Epidermal melanocyte (primary cell): ENCODE measurements at regions not wholly inside any gene's neighbourhood (a gene's known extent, or its start where the extent isn't known, plus 50 kb on each side); places are given as distances from the start of the nearest gene placed in this dataset.

Experiments used
- DNase-seq: peaks from one replicate; pipeline ENCODE4 v3.0.0; 2011; ENCODE audit warnings: low spot score; ENCODE audit not compliant: insufficient read length

GRCh38 chr14:42045383-42045782 is 438.7 kb downstream of the LRFN5 start:
- DNase-seq: no peak

GRCh38 chr14:42028607-42029006 is 421.9 kb downstream of the LRFN5 start:
- DNase-seq: no peak

- DNase-seq: no peak
Observed at GRCh38 chr14:42027271-42027670, 420.6 kb downstream of the LRFN5 start.

- no peak for DNase-seq
Observed at GRCh38 chr14:42023452-42023851, 416.8 kb downstream of the LRFN5 start.

GRCh38 chr14:42014301-42014700 is 407.6 kb downstream of the LRFN5 start:
- DNase-seq: no peak

DNA sequence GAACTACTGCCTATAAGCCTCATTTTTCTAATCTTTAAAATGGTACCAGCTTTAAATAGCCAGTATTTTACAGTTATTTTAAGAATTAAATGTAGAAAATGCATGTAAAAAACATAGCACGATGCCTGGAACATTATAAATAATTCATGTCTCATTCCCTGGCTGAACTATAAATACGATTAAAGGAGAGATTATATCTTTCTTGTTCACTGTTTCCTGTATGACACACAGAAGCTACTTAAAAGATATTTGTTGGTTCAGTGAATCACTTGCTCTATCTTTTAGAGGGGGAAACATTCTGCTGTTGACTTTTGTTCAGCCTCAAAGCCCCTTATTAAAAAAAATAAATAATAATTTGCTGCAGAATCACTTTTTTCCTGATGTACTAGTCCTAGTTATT is 406.9 kb downstream of the LRFN5 start:
- no peak for DNase-seq

DNA sequence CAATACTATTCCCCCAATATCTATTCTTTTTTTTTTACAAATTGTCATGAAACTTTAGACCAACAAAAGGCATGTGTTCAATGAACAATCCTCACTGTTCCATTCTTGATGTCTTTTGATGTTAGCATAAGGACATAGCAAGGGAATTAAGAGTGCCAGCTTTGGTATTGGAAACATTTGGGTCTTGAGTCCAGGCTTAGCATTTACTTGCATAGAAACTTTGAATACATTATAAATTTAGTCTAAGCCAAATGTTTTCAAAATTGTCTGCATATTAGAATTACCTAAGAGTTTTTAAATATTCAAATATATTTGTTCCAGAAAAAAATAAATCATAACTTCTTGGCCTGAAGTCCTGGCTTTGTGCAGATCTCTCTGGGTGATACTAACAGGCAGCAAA is 406.5 kb downstream of the LRFN5 start:
- DNase-seq: no peak

DNA sequence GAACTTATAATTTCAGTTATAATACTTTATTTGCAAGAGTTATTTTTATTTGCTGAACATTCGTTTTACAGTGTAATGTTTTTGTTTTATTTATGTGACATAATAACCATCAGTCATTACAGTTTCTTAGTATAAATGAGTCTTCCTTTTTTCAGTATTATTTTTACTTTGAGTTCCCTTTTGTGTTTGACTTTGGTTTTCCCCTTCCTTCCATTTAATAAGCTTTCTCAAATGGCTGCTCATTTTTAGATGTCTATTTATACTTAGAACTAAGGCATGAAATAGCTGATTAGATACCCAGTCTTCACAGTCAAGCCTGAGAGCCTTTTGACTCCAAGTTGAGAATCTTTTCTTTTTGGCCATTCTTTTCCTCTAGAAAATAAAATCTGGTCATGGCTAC is 404.5 kb downstream of the LRFN5 start:
- DNase-seq: no peak

DNA sequence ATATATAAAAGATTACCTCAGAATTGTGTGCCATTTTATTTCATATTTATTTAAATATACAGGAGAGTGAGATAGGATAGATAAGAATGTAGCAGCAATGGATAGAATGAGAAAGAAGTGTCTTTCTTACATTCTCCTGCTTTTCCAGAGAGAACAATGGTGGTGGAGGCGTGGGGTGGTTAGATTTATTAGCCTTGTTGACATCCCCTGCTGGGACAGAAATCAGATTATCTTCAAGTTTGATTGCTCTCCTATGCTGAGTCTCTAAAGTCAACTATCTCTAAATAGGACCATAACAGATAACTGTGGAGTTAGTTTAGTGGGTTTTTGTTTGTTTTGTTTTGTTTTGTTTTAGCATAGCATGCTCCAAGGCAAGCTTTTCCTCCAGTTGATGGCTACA is 397.6 kb downstream of the LRFN5 start:
- no peak for DNase-seq

DNA sequence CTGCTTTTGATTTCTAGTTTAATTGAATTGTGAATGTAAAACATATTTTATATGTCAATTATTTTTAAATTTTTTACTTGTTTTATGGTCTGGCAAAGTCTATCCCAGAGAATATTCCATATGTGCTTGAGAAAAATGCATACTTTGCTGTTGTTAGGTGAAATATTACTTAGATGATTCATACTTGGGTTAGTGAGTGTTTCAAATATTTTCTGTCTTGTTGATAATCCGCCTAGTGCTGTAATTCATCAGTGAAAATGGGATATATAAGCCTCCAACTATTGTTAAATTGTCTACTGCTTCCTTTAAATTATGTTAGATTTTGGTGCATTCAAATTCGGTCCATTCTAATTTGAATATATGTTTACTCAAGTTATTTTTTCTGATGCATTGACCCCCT is 395.5 kb downstream of the LRFN5 start:
- no peak for DNase-seq

DNA sequence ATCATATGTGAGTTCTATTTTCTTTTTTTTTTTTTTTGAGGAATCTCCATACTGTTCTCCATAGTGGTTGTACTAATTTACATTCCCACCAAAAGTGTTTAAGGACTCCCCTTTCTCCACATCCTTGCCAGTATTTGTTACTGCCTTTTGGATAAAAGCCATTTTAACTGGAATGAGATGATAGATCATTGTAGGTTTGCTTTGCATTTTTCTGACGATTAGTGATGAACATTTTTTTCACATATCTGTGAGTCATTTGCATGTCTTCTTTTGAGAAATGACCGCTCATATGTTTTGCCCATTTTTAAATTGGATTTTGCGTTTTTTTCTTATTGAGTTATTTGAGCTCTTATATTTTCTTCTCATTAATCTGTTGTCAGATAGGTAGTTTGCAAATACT is 394.8 kb downstream of the LRFN5 start:
- no peak for DNase-seq

GRCh38 chr14:42000450-42000849 is 393.8 kb downstream of the LRFN5 start:
- no peak for DNase-seq

- DNase-seq: no peak
Observed at GRCh38 chr14:41993687-41994086, 387.0 kb downstream of the LRFN5 start.

DNA sequence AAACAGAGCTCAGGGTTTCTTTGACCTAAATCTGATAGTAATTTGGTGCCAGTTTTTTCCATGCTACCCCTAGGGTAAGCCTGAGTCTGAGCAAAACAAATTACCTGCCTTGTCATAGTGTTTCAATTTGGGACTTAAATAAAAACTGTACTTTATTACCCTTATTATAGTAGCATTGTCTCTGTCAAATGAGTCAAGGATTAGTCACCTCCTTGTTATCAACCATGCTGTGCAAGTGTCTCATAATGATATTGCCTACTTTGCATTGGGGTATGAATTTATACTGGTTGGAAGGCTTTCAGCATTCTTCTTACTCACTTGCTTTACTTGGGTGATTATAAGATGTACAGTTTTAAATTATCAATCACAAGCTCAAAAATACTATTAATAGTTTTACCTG is 380.0 kb downstream of the LRFN5 start:
- no peak for DNase-seq

DNA sequence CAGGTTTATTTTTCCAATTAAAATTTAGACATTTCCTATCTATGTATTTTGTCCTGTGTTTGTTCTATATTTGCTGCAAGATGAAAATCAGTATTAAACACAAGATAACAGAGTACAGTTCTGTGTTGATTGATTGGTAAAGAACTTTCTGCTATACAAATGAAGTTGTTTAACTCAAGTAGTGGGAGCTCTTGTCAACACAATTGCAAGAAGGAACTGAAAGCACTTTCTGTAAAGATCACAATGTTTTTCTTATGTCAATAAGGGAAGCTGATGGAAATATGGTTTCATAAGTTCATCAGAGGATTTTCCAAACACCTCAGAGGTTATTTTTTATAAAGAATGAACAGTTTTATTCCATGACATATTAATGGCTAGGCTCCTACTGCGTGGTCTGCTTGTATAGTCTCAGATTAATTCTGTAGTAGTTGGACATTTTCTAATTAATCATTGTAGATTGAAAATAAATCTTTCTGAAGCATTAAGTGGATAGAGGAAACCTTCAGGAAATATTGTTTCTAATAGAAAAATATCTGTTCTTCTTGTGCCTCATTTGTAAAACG is 379.5 kb downstream of the LRFN5 start:
- no peak for DNase-seq

GRCh38 chr14:41973178-41973577 is 366.5 kb downstream of the LRFN5 start:
- DNase-seq: no peak

DNA sequence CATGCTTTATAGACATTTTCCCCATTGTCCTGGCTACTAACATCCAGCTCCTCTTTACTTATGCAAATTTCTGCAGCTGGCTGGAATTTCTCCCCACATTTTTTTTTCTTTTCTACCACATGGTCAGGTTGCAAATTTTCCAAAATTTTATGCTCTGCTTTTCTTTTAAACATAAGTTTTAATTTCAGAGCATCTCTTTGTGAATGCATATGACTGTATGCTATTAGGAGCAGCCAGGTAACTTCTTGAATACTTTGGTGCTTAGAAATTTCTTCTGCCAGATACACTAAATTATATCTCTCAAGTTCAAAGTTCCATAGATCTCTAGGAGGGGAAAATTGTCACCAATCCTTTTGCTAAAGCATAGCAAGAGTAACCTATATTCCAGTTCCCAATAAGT is 365.9 kb downstream of the LRFN5 start:
- DNase-seq: no peak

GRCh38 chr14:41960281-41960680 is 353.6 kb downstream of the LRFN5 start:
- DNase-seq: no peak

GRCh38 chr14:41957459-41957858 is 350.8 kb downstream of the LRFN5 start:
- DNase-seq: no peak
